Astrocyte of the spinal cord (primary cell): ENCODE measurements at regions not wholly inside any gene's neighbourhood (a gene's known extent, or its start where the extent isn't known, plus 50 kb on each side); places are given as distances from the start of the nearest gene placed in this dataset.

Experiments
- DNase-seq: peaks from one replicate; pipeline ENCODE4 v3.0.0; 2011; ENCODE audit warnings: low read depth, low spot score
- H3K4me3 ChIP-seq: 2 replicates; pipeline ENCODE4 v1.5.1; 2011; ENCODE audit warnings: low read depth, mild to moderate bottlenecking, low read length, moderate library complexity
- CTCF ChIP-seq: IDR thresholded peaks from 2 replicates; pipeline ENCODE4 v1.5.1; 2012; ENCODE audit warnings: low read depth, mild to moderate bottlenecking, low read length, inconsistent platforms
- in situ Hi-C: cut with HindIII; loops from 2 replicates; pipeline ENCODE4 v1.10.0; 2017; ENCODE audit warnings: low sequenced_read_pairs

GRCh38 chr11:127191261-127191660, 190.7 kb upstream of the KIRREL3 start:
- no peak for TF ChIP-seq CTCF
- in situ Hi-C loops = no loop called here
- no peak for DNase-seq
- no peak overlapping the region for H3K4me3 ChIP-seq

- no peak for DNase-seq
- no peak overlapping the region for H3K4me3 ChIP-seq
- in situ Hi-C loops = no loop called here
- TF ChIP-seq CTCF = no peak
Observed at GRCh38 chr11:127182586-127183203, 182.1 kb upstream of the KIRREL3 start.

GRCh38 chr11:127157225-127157624, 156.7 kb upstream of the KIRREL3 start:
- in situ Hi-C loops = no loop called here
- TF ChIP-seq CTCF = no peak
- H3K4me3 ChIP-seq = no peak overlapping the region
- DNase-seq = no peak

- no peak for DNase-seq
- no peak for TF ChIP-seq CTCF
- no peak overlapping the region for H3K4me3 ChIP-seq
- in situ Hi-C loops = no loop called here
Observed at GRCh38 chr11:127149410-127149809, 148.8 kb upstream of the KIRREL3 start.

- DNase-seq = no peak
- in situ Hi-C loops = no loop called here
- no peak overlapping the region for H3K4me3 ChIP-seq
- TF ChIP-seq CTCF = no peak
Observed at GRCh38 chr11:127143251-127143650, 142.7 kb upstream of the KIRREL3 start.

GRCh38 chr11:127138613-127139012, 138.0 kb upstream of the KIRREL3 start:
- in situ Hi-C loops = no loop called here
- H3K4me3 ChIP-seq = no peak overlapping the region
- TF ChIP-seq CTCF = no peak
- DNase-seq = no peak

GRCh38 chr11:127137771-127138280, 137.3 kb upstream of the KIRREL3 start:
- no peak overlapping the region for H3K4me3 ChIP-seq
- TF ChIP-seq CTCF = no peak
- in situ Hi-C loops = no loop called here
- DNase-seq = no peak
